GM23248 (cell line): ENCODE measurements at regions not wholly inside any gene's neighbourhood (a gene's known extent, or its start where the extent isn't known, plus 50 kb on each side); places are given as distances from the start of the nearest gene placed in this dataset.

Experiments
- EZH2 ChIP-seq: fragments of 200-600 bp; sonication (generic); IDR thresholded peaks from 2 replicates; pipeline ENCODE4 v1.6.1; 2018; ENCODE audit warnings: antibody characterized with exemption, mild to moderate bottlenecking; ENCODE audit not compliant: insufficient read depth, poor library complexity, severe bottlenecking
- EZH2phosphoT487 ChIP-seq: fragments of 200-600 bp; sonication (generic); IDR thresholded peaks from 2 replicates; pipeline ENCODE4 v1.6.1; 2018; ENCODE audit warnings: antibody characterized with exemption, moderate library complexity, mild to moderate bottlenecking, low read depth; ENCODE audit not compliant: insufficient read depth

- TF ChIP-seq EZH2 (no peak), EZH2phosphoT487 (no peak)
Measured at GRCh38 chr6:100096341-100096740, 102.3 kb upstream of the MCHR2 start.
